Stimulated activated naive CD8-positive, alpha-beta T cell treated with anti-CD3 and anti-CD28 coated beads, Interleukin-15, Interleukin-2, amounts not matched to agents 100 ng/mL and 50 ng/mL, for 24 hours (primary cell): ENCODE measurements at regions not wholly inside any gene's neighbourhood (a gene's known extent, or its start where the extent isn't known, plus 50 kb on each side); places are given as distances from the start of the nearest gene placed in this dataset.
"Not testable (repeated sequence)": the region's sequence is repeated elsewhere in the genome, so short reads cannot be mapped to it uniquely, and the experiment has no call there.

Experiments
- H3K27ac Mint-ChIP-seq: one replicate; pipeline ENCODE4 v1.8.0; 2021; ENCODE audit warnings: mild to moderate bottlenecking, mixed read lengths
- H3K27me3 Mint-ChIP-seq: one replicate; pipeline ENCODE4 v1.8.0; 2021; ENCODE audit warnings: mixed read lengths
- H3K36me3 Mint-ChIP-seq: one replicate; pipeline ENCODE4 v1.8.0; 2021; ENCODE audit warnings: low read depth, mixed read lengths
- H3K4me1 Mint-ChIP-seq: one replicate; pipeline ENCODE4 v1.8.0; 2021; ENCODE audit warnings: low read depth, mixed read lengths
- H3K4me3 Mint-ChIP-seq: one replicate; pipeline ENCODE4 v1.8.0; 2021; ENCODE audit warnings: mild to moderate bottlenecking, mixed read lengths
- H3K9me3 Mint-ChIP-seq: one replicate; pipeline ENCODE4 v1.8.0; 2021; ENCODE audit warnings: mixed read lengths

- Mint-ChIP-seq H3K4me3 (no peak overlapping the region), H3K27me3 (no peaks in the 10 kb centered on the region), H3K9me3 (no peaks in the 10 kb centered on the region), H3K36me3 (no peaks in the 10 kb centered on the region), H3K4me1 (peaks cover 42% of the 10 kb centered on the region), H3K27ac (no peak overlapping the region)
Observed at GRCh38 chr9:110129425-110129824, 78.5 kb downstream of the C9orf152 start.

GRCh38 chr9:110130211-110130610 is 77.7 kb downstream of the C9orf152 start:
- H3K36me3 Mint-ChIP-seq, result no peaks in the 10 kb centered on the region
- H3K9me3 Mint-ChIP-seq, result no peaks in the 10 kb centered on the region
- H3K27me3 Mint-ChIP-seq, result no peaks in the 10 kb centered on the region
- no peak overlapping the region for H3K4me3 Mint-ChIP-seq
- H3K4me1 Mint-ChIP-seq, result peaks cover 38% of the 10 kb centered on the region
- no peak overlapping the region for H3K27ac Mint-ChIP-seq

GRCh38 chr9:110130791-110131416 is 77.1 kb downstream of the C9orf152 start:
- H3K4me3 Mint-ChIP-seq, result no peak overlapping the region
- H3K9me3 Mint-ChIP-seq, result no peaks in the 10 kb centered on the region
- H3K27me3 Mint-ChIP-seq, result no peaks in the 10 kb centered on the region
- H3K4me1 Mint-ChIP-seq, result peaks cover 31% of the 10 kb centered on the region
- no peak overlapping the region for H3K27ac Mint-ChIP-seq
- no peaks in the 10 kb centered on the region for H3K36me3 Mint-ChIP-seq

- Mint-ChIP-seq H3K9me3 (no peaks in the 10 kb centered on the region), H3K27ac (no peak overlapping the region), H3K4me1 (peaks cover 25% of the 10 kb centered on the region), H3K4me3 (no peak overlapping the region), H3K27me3 (no peaks in the 10 kb centered on the region), H3K36me3 (no peaks in the 10 kb centered on the region)
Observed at GRCh38 chr9:110131499-110131898, 76.5 kb downstream of the C9orf152 start.

- not testable (repeated sequence) for H3K36me3 Mint-ChIP-seq, H3K9me3 Mint-ChIP-seq, H3K27me3 Mint-ChIP-seq, H3K4me3 Mint-ChIP-seq, H3K27ac Mint-ChIP-seq
- peaks cover 19% of the 10 kb centered on the region for H3K4me1 Mint-ChIP-seq
Observed at GRCh38 chr9:110132531-110132930, 75.4 kb downstream of the C9orf152 start.

- Mint-ChIP-seq H3K27ac (no peak overlapping the region), H3K9me3 (no peaks in the 10 kb centered on the region), H3K4me1 (peaks cover 19% of the 10 kb centered on the region), H3K4me3 (no peak overlapping the region), H3K36me3 (no peaks in the 10 kb centered on the region), H3K27me3 (no peaks in the 10 kb centered on the region)
Observed at GRCh38 chr9:110133059-110133458, 74.9 kb downstream of the C9orf152 start.

GRCh38 chr9:110133608-110134210 is 74.2 kb downstream of the C9orf152 start:
- Mint-ChIP-seq H3K4me1 (peaks cover 19% of the 10 kb centered on the region), H3K36me3 (no peaks in the 10 kb centered on the region), H3K9me3 (no peaks in the 10 kb centered on the region), H3K27me3 (no peaks in the 10 kb centered on the region), H3K27ac (no peak overlapping the region), H3K4me3 (no peak overlapping the region)

GRCh38 chr9:110135846-110136245 is 72.1 kb downstream of the C9orf152 start:
- no peaks in the 10 kb centered on the region for H3K9me3 Mint-ChIP-seq
- H3K27ac Mint-ChIP-seq, result no peak overlapping the region
- H3K4me3 Mint-ChIP-seq, result no peak overlapping the region
- no peaks in the 10 kb centered on the region for H3K27me3 Mint-ChIP-seq
- peaks cover 19% of the 10 kb centered on the region for H3K4me1 Mint-ChIP-seq
- peaks cover 4% of the 10 kb centered on the region for H3K36me3 Mint-ChIP-seq

- H3K27me3 Mint-ChIP-seq, result no peaks in the 10 kb centered on the region
- peaks cover 12% of the 10 kb centered on the region for H3K4me1 Mint-ChIP-seq
- H3K9me3 Mint-ChIP-seq, result no peaks in the 10 kb centered on the region
- no peak overlapping the region for H3K4me3 Mint-ChIP-seq
- peaks cover 4% of the 10 kb centered on the region for H3K36me3 Mint-ChIP-seq
- H3K27ac Mint-ChIP-seq, result no peak overlapping the region
Observed at GRCh38 chr9:110136802-110137201, 71.2 kb downstream of the C9orf152 start.

GRCh38 chr9:110140276-110140675 is 67.7 kb downstream of the C9orf152 start:
- Mint-ChIP-seq H3K9me3 (no peaks in the 10 kb centered on the region), H3K27ac (no peak overlapping the region), H3K4me3 (no peak overlapping the region), H3K27me3 (no peaks in the 10 kb centered on the region), H3K4me1 (peaks cover 29% of the 10 kb centered on the region), H3K36me3 (peaks cover 4% of the 10 kb centered on the region)

- H3K4me3 Mint-ChIP-seq, result no peak overlapping the region
- no peaks in the 10 kb centered on the region for H3K27me3 Mint-ChIP-seq
- H3K4me1 Mint-ChIP-seq, result peaks cover 31% of the 10 kb centered on the region
- no peak overlapping the region for H3K27ac Mint-ChIP-seq
- H3K36me3 Mint-ChIP-seq, result peaks cover 4% of the 10 kb centered on the region
- H3K9me3 Mint-ChIP-seq, result no peaks in the 10 kb centered on the region
Observed at GRCh38 chr9:110141227-110141793, 66.6 kb downstream of the C9orf152 start.

GRCh38 chr9:110142253-110142652 is 65.7 kb downstream of the C9orf152 start:
- peaks cover 4% of the 10 kb centered on the region for H3K36me3 Mint-ChIP-seq
- no peak overlapping the region for H3K4me3 Mint-ChIP-seq
- no peaks in the 10 kb centered on the region for H3K27me3 Mint-ChIP-seq
- H3K9me3 Mint-ChIP-seq, result no peaks in the 10 kb centered on the region
- H3K27ac Mint-ChIP-seq, result peak overlapping the region; percentile 17
- H3K4me1 Mint-ChIP-seq, result peaks cover 38% of the 10 kb centered on the region

- Mint-ChIP-seq H3K36me3 (peaks cover 4% of the 10 kb centered on the region), H3K9me3 (no peaks in the 10 kb centered on the region), H3K27ac (peak overlapping the region; percentile 79), H3K4me1 (peaks cover 45% of the 10 kb centered on the region), H3K4me3 (peak overlapping the region; percentile 67), H3K27me3 (no peaks in the 10 kb centered on the region)
Observed at GRCh38 chr9:110142868-110143481, 65.0 kb downstream of the C9orf152 start.

GRCh38 chr9:110143485-110143884 is 64.5 kb downstream of the C9orf152 start:
- H3K4me1 Mint-ChIP-seq, result peaks cover 50% of the 10 kb centered on the region
- H3K9me3 Mint-ChIP-seq, result no peaks in the 10 kb centered on the region
- no peaks in the 10 kb centered on the region for H3K27me3 Mint-ChIP-seq
- H3K4me3 Mint-ChIP-seq, result peak overlapping the region; percentile 67
- peak overlapping the region; percentile 79 for H3K27ac Mint-ChIP-seq
- peaks cover 4% of the 10 kb centered on the region for H3K36me3 Mint-ChIP-seq

- peaks cover under 1% of the 10 kb centered on the region for H3K36me3 Mint-ChIP-seq
- peaks cover 56% of the 10 kb centered on the region for H3K4me1 Mint-ChIP-seq
- no peaks in the 10 kb centered on the region for H3K9me3 Mint-ChIP-seq
- peak overlapping the region; percentile 79 for H3K27ac Mint-ChIP-seq
- H3K4me3 Mint-ChIP-seq, result peak overlapping the region; percentile 67
- no peaks in the 10 kb centered on the region for H3K27me3 Mint-ChIP-seq
Observed at GRCh38 chr9:110143950-110144545, 63.9 kb downstream of the C9orf152 start.
